Loucy (cell line): ENCODE measurements at regions not wholly inside any gene's neighbourhood (a gene's known extent, or its start where the extent isn't known, plus 50 kb on each side); places are given as distances from the start of the nearest gene placed in this dataset.

Experiments used
- CTCF ChIP-seq: fragments of 200-600 bp; sonication (generic); conservative IDR thresholded peaks from 2 replicates; pipeline ENCODE4 v1.5.1; 2014; ENCODE audit warnings: mild to moderate bottlenecking, antibody characterized with exemption, low read length
- EZH2phosphoT487 ChIP-seq: fragments of 200-600 bp; IDR thresholded peaks from 2 replicates; pipeline ENCODE4 v1.6.1; 2018; ENCODE audit warnings: antibody characterized with exemption, mild to moderate bottlenecking, moderate library complexity, borderline replicate concordance

- no peak for TF ChIP-seq CTCF
- TF ChIP-seq EZH2phosphoT487, result no peak
These were observed 53.3 kb upstream of the ITPKB start for GRCh38 chr1:226792368-226792767.
